ENCODE measurements at regions not wholly inside any gene's neighbourhood (a gene's known extent, or its start where the extent isn't known, plus 50 kb on each side); places are given as distances from the start of the nearest gene placed in this dataset.

DNA sequence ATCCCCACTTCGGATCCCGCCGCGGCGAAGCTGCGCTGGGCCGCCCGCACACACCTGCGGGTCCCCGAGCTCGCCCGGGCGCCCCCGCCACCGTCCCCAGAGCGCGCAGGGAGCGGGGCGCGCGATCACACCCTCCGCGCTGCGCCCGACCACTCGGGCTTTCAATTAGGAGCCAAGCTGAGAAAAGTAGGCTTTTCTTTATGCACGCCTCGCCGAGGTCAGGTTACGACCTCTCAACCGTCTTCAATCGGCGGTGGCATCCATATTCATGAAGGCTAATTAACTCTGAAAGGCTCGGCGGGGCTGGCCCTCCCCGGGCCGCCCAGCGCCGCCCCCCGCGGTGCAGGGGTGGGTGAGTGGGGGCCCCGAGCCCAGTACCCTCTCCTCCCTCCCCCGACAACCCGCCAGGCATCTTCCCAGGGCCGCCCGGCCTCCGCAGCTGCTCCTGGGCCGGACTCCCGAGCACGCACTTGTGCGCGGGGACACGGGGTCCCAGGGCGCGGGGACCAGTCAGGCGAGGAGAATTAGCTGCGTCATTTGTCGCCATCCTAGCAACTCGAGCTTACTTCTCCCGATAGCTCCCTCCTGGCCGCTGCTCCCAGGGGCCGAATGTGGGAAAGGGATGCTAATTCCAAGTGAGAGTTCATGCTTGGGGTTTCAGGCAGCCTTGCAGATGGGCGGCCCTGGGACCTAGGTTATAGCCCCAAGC lies 155.5 kb upstream of the LYZL2 start:
- Histone ChIP-seq H4K20me1 (ENCODE audit: control insufficient read depth, insufficient read depth, insufficient read length) (no peaks in the 10 kb centered on the region), H2BK5ac (ENCODE audit: insufficient read length, low read length) (no peak overlapping the region), H3K27me3 (ENCODE audit: insufficient read depth, low read length) (no peaks in the 10 kb centered on the region; the same call in 1 of the 2 replicates), H3K79me1 (ENCODE audit: insufficient read depth, low read depth, low read length, poor library complexity, severe bottlenecking) (no peaks in the 10 kb centered on the region), H3K18ac (ENCODE audit: insufficient read length, low read depth, low read length) (peak overlapping the region; percentile 52), H3T11ph (ENCODE audit: low read length) (no peak overlapping the region), H3K27ac (ENCODE audit: insufficient read length, low read depth, low read length) (no peak overlapping the region), H2BK15ac (ENCODE audit: low read depth, low read length) (no peak overlapping the region), H3K23me2 (ENCODE audit: insufficient read length, low read depth, low read length, poor library complexity, severe bottlenecking) (peaks cover 3% of the 10 kb centered on the region), H2BK12ac (ENCODE audit: insufficient read length, low read depth, low read length) (no peak overlapping the region), H2BK120ac (ENCODE audit: low read depth, low read length, poor library complexity, severe bottlenecking) (no peak overlapping the region), H3K23ac (ENCODE audit: insufficient read length, low read depth, low read length) (no peak overlapping the region), H3K4ac (ENCODE audit: low read depth, low read length) (no peak overlapping the region), H3K4me1 (ENCODE audit: insufficient read depth, low read length) (no peaks in the 10 kb centered on the region), H2AK5ac (ENCODE audit: insufficient read length, low read length) (no peak overlapping the region), H2BK20ac (ENCODE audit: low read depth, low read length, poor library complexity, severe bottlenecking) (no peak overlapping the region), H4K8ac (replicated peaks; ENCODE audit: insufficient read length, low read depth, low read length) (no peak overlapping the region), H3K9ac (ENCODE audit: extremely low read depth, insufficient read length, low read length) (no peak overlapping the region), H3K56ac (ENCODE audit: insufficient read length, low read depth, low read length) (no peak overlapping the region), H3K14ac (ENCODE audit: insufficient read depth, low read length) (peak overlapping the region; percentile 52; the same call in 1 of the 2 replicates), H2AFZ (ENCODE audit: low read length) (no peak overlapping the region), H3K4me2 (ENCODE audit: insufficient read depth, insufficient read length, low read length) (peak overlapping the region; percentile 35), H4K91ac (ENCODE audit: insufficient read length, low read depth, low read length) (no peak overlapping the region), H4K5ac (ENCODE audit: insufficient read length, low read depth, low read length) (no peak overlapping the region), H3K79me2 (ENCODE audit: insufficient read depth, low read length) (no peaks in the 10 kb centered on the region), H3K9me3 (ENCODE audit: control insufficient read depth, low read depth, low read length) (no peaks in the 10 kb centered on the region)
- peak overlapping the region; percentile 70 to 84 for H3K4me3 Mint-ChIP-seq
- peak; percentile 96 for DNase-seq
- H3K27me3 Mint-ChIP-seq (ENCODE audit: low read depth) = peaks cover 62% of the 10 kb centered on the region
- peak overlapping the region in 1 of 3 experiments; percentile 84; a peak in 1 of 7 replicates for H3K27ac Mint-ChIP-seq
- H3K9me3 Mint-ChIP-seq = no peaks in the 10 kb centered on the region
- TF ChIP-seq, protein P1, sequence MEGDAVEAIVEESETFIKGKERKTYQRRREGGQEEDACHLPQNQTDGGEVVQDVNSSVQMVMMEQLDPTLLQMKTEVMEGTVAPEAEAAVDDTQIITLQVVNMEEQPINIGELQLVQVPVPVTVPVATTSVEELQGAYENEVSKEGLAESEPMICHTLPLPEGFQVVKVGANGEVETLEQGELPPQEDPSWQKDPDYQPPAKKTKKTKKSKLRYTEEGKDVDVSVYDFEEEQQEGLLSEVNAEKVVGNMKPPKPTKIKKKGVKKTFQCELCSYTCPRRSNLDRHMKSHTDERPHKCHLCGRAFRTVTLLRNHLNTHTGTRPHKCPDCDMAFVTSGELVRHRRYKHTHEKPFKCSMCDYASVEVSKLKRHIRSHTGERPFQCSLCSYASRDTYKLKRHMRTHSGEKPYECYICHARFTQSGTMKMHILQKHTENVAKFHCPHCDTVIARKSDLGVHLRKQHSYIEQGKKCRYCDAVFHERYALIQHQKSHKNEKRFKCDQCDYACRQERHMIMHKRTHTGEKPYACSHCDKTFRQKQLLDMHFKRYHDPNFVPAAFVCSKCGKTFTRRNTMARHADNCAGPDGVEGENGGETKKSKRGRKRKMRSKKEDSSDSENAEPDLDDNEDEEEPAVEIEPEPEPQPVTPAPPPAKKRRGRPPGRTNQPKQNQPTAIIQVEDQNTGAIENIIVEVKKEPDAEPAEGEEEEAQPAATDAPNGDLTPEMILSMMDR (conservative IDR thresholded peaks at IDR 0.05) = no peak
- no peaks in the 10 kb centered on the region for H3K36me3 Mint-ChIP-seq (ENCODE audit: insufficient read depth in 1 of 3, low read depth in 3 of 3)
- WGBS (ENCODE audit: extremely low coverage, insufficient read length, low lambda C conversion rate) = no CpG with 5 or more reads among the region's 63 CpGs
- H3K4me1 Mint-ChIP-seq = peaks cover 11 to 18% of the 10 kb centered on the region in 2 experiments

All from H9 (cell line).